Astrocyte (in vitro differentiated cells and primary cell): ENCODE measurements at regions not wholly inside any gene's neighbourhood (a gene's known extent, or its start where the extent isn't known, plus 50 kb on each side); places are given as distances from the start of the nearest gene placed in this dataset.

ENCODE experiments used
- DNase-seq: peaks from one replicate; pipeline ENCODE4 v3.0.0-alpha.2; 2010; ENCODE audit warnings: low read depth
- FAIRE-seq: peaks from 2 replicates; lab custom pipeline; 2011; peaks lifted over from hg19 to GRCh38; lab: Jason Lieb, UNC
- H2AFZ ChIP-seq: 2 replicates; pipeline ENCODE4 v1.6.0; 2012; ENCODE audit warnings: low read depth, low read length, inconsistent platforms
- H3K27ac ChIP-seq: 2 replicates; pipeline ENCODE4 v1.5.1; 2011; ENCODE audit warnings: low read depth, low read length, inconsistent platforms
- H3K27me3 ChIP-seq: 2 replicates; pipeline ENCODE4 v1.6.0; 2011; ENCODE audit warnings: low read length, inconsistent platforms; ENCODE audit not compliant: insufficient read depth
- H3K36me3 ChIP-seq: 2 replicates; pipeline ENCODE4 v1.5.1; 2011; ENCODE audit warnings: low read length, inconsistent platforms; ENCODE audit not compliant: insufficient read depth
- H3K4me1 ChIP-seq: 2 replicates; pipeline ENCODE4 v1.5.1; 2011; ENCODE audit warnings: low read length, inconsistent platforms; ENCODE audit not compliant: insufficient read depth
- H3K4me2 ChIP-seq: 2 replicates; pipeline ENCODE4 v1.6.0; 2012; ENCODE audit warnings: low read length, inconsistent platforms
- H3K4me3 ChIP-seq: 2 replicates; pipeline ENCODE4 v1.5.1; 2011; ENCODE audit warnings: low read depth, mild to moderate bottlenecking, low read length, inconsistent platforms; ENCODE audit not compliant: insufficient read depth
- H3K79me2 ChIP-seq: 2 replicates; pipeline ENCODE4 v1.6.0; 2012; ENCODE audit warnings: mild to moderate bottlenecking, low read length, inconsistent platforms; ENCODE audit not compliant: insufficient read depth
- H3K9ac ChIP-seq: 2 replicates; pipeline ENCODE4 v1.6.0; 2012; ENCODE audit warnings: mild to moderate bottlenecking, low read length, inconsistent platforms
- H3K9me3 ChIP-seq: 2 replicates; pipeline ENCODE4 v1.5.1; 2012; ENCODE audit warnings: low read depth, mild to moderate bottlenecking, low read length, inconsistent platforms; ENCODE audit not compliant: insufficient read depth
- H4K20me1 ChIP-seq: 2 replicates; pipeline ENCODE4 v1.6.0; 2012; ENCODE audit warnings: low read length, inconsistent platforms; ENCODE audit not compliant: insufficient read depth
- H3K27ac Mint-ChIP-seq: one replicate; pipeline ENCODE4 v1.8.0; 2021; ENCODE audit warnings: mild to moderate bottlenecking, mixed read lengths; ENCODE audit not compliant: unreplicated experiment
- H3K27me3 Mint-ChIP-seq: one replicate; pipeline ENCODE4 v1.8.0; 2021; ENCODE audit warnings: low read depth, mixed read lengths; ENCODE audit not compliant: unreplicated experiment
- H3K36me3 Mint-ChIP-seq: one replicate; pipeline ENCODE4 v1.8.0; 2021; ENCODE audit warnings: low read depth, mixed read lengths; ENCODE audit not compliant: unreplicated experiment
- H3K4me1 Mint-ChIP-seq: one replicate; pipeline ENCODE4 v1.8.0; 2021; ENCODE audit warnings: low read depth, mixed read lengths; ENCODE audit not compliant: unreplicated experiment
- H3K4me3 Mint-ChIP-seq: one replicate; pipeline ENCODE4 v1.8.0; 2021; ENCODE audit warnings: mild to moderate bottlenecking, moderate library complexity, mixed read lengths; ENCODE audit not compliant: unreplicated experiment
- H3K9me3 Mint-ChIP-seq: one replicate; pipeline ENCODE4 v1.8.0; 2021; ENCODE audit warnings: mild to moderate bottlenecking, mixed read lengths; ENCODE audit not compliant: unreplicated experiment
- EZH2 ChIP-seq: IDR thresholded peaks from 2 replicates; pipeline ENCODE4 v1.6.1; 2012; ENCODE audit warnings: mild to moderate bottlenecking, low read length, inconsistent platforms; ENCODE audit not compliant: insufficient read depth
- TF ChIP-seq, protein P1 (sequence below): IDR thresholded peaks from 2 replicates; pipeline ENCODE4 v1.5.1; 2011; ENCODE audit warnings: low read depth, mild to moderate bottlenecking, inconsistent platforms, low read length, moderate library complexity; ENCODE audit not compliant: insufficient read depth

DNA sequence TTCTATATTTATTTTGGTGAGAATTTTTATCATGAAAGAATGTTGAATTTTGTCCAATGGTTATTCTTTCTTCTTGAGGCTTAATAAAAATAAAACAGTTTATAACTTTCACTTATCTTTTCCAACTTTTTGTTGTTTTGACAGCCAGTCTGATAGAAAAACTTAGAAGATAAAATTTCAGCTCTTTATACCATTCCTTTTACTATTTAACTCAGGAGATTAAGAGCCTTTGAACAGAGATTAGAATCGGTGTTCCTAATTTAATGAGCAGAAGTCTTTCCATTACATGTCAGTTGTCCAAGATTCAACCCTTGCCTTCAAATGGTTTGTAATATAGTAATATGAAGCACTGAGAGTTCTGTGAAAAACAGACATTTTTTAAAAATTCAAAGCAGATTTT lies 97.8 kb upstream of the SEC61G start:
- DNase-seq: no peak
- Histone ChIP-seq H3K9me3 (no peaks in the 10 kb centered on the region), H3K36me3 (no peaks in the 10 kb centered on the region), H3K27ac (no peak overlapping the region), H2AFZ (no peak overlapping the region), H3K27me3 (no peaks in the 10 kb centered on the region), H3K9ac (no peak overlapping the region), H3K4me2 (no peak overlapping the region), H3K4me3 (no peak overlapping the region), H3K79me2 (no peaks in the 10 kb centered on the region), H4K20me1 (no peaks in the 10 kb centered on the region), H3K4me1 (peaks cover 10% of the 10 kb centered on the region)
- Mint-ChIP-seq H3K27ac (no peak overlapping the region), H3K27me3 (peaks cover 8% of the 10 kb centered on the region), H3K36me3 (peaks cover 2% of the 10 kb centered on the region), H3K9me3 (peaks cover 20% of the 10 kb centered on the region), H3K4me1 (peaks cover 15% of the 10 kb centered on the region), H3K4me3 (no peak overlapping the region)
- TF ChIP-seq, protein P1, sequence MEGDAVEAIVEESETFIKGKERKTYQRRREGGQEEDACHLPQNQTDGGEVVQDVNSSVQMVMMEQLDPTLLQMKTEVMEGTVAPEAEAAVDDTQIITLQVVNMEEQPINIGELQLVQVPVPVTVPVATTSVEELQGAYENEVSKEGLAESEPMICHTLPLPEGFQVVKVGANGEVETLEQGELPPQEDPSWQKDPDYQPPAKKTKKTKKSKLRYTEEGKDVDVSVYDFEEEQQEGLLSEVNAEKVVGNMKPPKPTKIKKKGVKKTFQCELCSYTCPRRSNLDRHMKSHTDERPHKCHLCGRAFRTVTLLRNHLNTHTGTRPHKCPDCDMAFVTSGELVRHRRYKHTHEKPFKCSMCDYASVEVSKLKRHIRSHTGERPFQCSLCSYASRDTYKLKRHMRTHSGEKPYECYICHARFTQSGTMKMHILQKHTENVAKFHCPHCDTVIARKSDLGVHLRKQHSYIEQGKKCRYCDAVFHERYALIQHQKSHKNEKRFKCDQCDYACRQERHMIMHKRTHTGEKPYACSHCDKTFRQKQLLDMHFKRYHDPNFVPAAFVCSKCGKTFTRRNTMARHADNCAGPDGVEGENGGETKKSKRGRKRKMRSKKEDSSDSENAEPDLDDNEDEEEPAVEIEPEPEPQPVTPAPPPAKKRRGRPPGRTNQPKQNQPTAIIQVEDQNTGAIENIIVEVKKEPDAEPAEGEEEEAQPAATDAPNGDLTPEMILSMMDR: no peak
- TF ChIP-seq EZH2: no peak
- no peak for FAIRE-seq

DNA sequence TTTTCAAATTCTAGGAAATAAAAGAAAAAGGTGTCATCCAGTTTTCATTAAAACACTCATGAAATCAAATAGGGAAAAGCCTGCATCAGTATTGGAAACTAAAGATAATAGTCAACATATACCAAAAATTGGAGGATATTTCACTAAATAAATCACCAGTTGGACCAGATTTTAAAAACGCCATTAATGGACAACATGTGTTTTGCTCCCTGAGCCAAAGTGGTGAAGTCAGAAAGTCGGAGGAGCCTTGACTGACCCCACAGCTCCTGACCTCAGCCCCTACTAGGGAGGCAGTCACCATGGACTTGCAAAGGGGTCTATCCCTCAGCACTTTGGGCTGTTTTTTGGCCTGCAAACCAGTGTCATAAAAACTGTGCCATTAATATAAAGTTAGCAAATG lies 98.3 kb upstream of the SEC61G start:
- H3K79me2 ChIP-seq: no peaks in the 10 kb centered on the region
- H3K27ac ChIP-seq: no peak overlapping the region
- no peak overlapping the region for H3K4me3 Mint-ChIP-seq
- no peaks in the 10 kb centered on the region for H4K20me1 ChIP-seq
- no peak overlapping the region for H2AFZ ChIP-seq
- peaks cover 15% of the 10 kb centered on the region for H3K4me1 Mint-ChIP-seq
- H3K4me1 ChIP-seq: peaks cover 10% of the 10 kb centered on the region
- H3K9me3 ChIP-seq: no peaks in the 10 kb centered on the region
- no peak for DNase-seq
- H3K9ac ChIP-seq: no peak overlapping the region
- H3K9me3 Mint-ChIP-seq: peaks cover 20% of the 10 kb centered on the region
- TF ChIP-seq, protein P1: no peak
- TF ChIP-seq EZH2: no peak
- H3K4me3 ChIP-seq: no peak overlapping the region
- FAIRE-seq: no peak
- H3K36me3 ChIP-seq: no peaks in the 10 kb centered on the region
- peaks cover 8% of the 10 kb centered on the region for H3K27me3 Mint-ChIP-seq
- H3K27me3 ChIP-seq: no peaks in the 10 kb centered on the region
- H3K27ac Mint-ChIP-seq: no peak overlapping the region
- peaks cover 2% of the 10 kb centered on the region for H3K36me3 Mint-ChIP-seq
- no peak overlapping the region for H3K4me2 ChIP-seq

DNA sequence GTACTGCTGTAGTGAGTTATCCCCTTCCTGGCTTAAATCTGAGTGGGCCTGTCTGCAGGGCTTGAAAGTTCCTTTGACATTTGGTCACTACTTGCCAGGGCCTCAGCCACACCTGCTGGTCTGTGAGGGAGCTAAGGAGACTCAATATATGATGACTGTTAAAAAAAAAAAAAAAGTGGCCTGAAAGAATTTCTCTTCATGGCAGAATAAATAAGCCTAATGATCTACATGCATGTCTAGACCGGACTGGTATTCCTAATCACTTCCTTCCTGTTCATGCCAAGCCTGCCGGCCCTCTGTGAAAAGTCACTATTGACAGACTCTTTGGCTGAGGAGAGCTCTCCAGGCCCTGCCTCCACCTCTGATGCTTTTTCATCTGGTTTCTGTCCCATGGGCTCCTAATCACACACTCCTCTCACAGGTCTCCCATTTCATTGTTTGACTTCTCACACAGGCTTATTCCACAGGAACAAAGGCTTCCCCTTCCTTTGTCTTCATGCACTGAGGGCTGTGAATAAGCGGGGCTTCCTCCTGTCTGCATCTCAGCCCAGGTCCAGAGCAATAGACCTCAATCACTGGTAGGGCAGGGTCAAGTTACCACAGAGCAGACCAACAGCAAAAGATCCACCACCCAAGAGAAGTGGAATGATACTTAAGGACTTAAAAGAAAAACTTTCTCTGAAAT lies 99.1 kb upstream of the SEC61G start:
- Histone ChIP-seq H3K9me3 (no peaks in the 10 kb centered on the region), H3K9ac (no peak overlapping the region), H2AFZ (no peak overlapping the region), H4K20me1 (no peaks in the 10 kb centered on the region), H3K36me3 (no peaks in the 10 kb centered on the region), H3K27ac (no peak overlapping the region), H3K4me3 (no peak overlapping the region), H3K27me3 (no peaks in the 10 kb centered on the region), H3K4me1 (peaks cover 10% of the 10 kb centered on the region), H3K79me2 (no peaks in the 10 kb centered on the region), H3K4me2 (no peak overlapping the region)
- H3K27ac Mint-ChIP-seq: no peak overlapping the region
- FAIRE-seq: no peak
- no peak for TF ChIP-seq EZH2
- TF ChIP-seq, protein P1: no peak
- H3K4me3 Mint-ChIP-seq: no peak overlapping the region
- H3K27me3 Mint-ChIP-seq: peaks cover 8% of the 10 kb centered on the region
- DNase-seq: no peak
- H3K9me3 Mint-ChIP-seq: peaks cover 15% of the 10 kb centered on the region
- H3K36me3 Mint-ChIP-seq: peaks cover 2% of the 10 kb centered on the region
- H3K4me1 Mint-ChIP-seq: peaks cover 15% of the 10 kb centered on the region
